ENCODE measurements at regions not wholly inside any gene's neighbourhood (a gene's known extent, or its start where the extent isn't known, plus 50 kb on each side); places are given as distances from the start of the nearest gene placed in this dataset.
"Not testable (repeated sequence)": the region's sequence is repeated elsewhere in the genome, so short reads cannot be mapped to it uniquely, and the experiment has no call there.

GRCh38 chr2:42974721-42975717, 182.6 kb upstream of the HAAO start:
- DNase-seq (ENCODE audit: low read depth) = peak; percentile 77
- H3K4me3 ChIP-seq (ENCODE audit: low read depth, low read length) = no peak overlapping the region
- TF ChIP-seq CTCF (IDR thresholded peaks at IDR 0.05; ENCODE audit: low read depth, low read length) = peak; percentile 86
- no peak for TF ChIP-seq MYC (IDR thresholded peaks at IDR 0.05; ENCODE audit: low read depth, low read length)

DNA sequence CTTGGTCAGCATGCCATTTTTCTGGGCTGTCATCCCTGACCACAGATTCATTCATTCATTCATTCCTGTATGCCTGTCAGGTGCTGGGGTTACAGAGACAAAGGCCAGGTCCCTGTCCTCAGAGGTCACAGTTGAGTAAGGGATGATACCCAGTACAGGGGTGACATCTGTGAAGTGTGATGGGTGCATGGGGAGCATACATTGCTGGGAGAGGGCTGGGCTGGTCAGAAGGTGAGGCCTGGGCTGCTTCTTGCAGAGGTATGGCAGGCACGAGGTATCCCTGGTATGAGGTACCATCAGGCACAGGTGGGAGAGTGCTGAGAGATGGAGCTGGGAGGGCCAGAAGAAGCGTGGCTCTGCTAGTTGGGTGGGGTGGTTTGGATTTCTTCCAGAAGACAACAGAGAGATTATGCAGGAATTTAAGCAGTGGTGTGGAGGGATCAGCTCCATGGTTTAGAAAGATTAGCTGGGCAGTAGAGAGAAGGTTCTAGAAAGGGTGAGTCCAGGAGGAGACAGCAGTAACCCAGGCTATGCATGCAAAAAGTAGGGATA, 181.9 kb upstream of the HAAO start:
- H3K4me3 ChIP-seq (ENCODE audit: low read depth, low read length) = no peak overlapping the region
- TF ChIP-seq, protein P1, sequence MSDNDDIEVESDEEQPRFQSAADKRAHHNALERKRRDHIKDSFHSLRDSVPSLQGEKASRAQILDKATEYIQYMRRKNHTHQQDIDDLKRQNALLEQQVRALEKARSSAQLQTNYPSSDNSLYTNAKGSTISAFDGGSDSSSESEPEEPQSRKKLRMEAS (IDR thresholded peaks at IDR 0.05; ENCODE audit: low read depth, low read length) = no peak
- TF ChIP-seq CTCF (IDR thresholded peaks at IDR 0.05; ENCODE audit: low read depth, low read length) (no peak), MYC (IDR thresholded peaks at IDR 0.05; ENCODE audit: low read depth, low read length) (no peak), POLR2A (IDR thresholded peaks at IDR 0.05; ENCODE audit: extremely low read depth, insufficient read length) (no peak)
- no peak for DNase-seq (ENCODE audit: low read depth)

GRCh38 chr2:42973726-42974125, 181.3 kb upstream of the HAAO start:
- TF ChIP-seq CTCF (IDR thresholded peaks at IDR 0.05; ENCODE audit: low read depth, low read length) = no peak
- TF ChIP-seq MYC (IDR thresholded peaks at IDR 0.05; ENCODE audit: low read depth, low read length) = no peak
- TF ChIP-seq POLR2A (IDR thresholded peaks at IDR 0.05; ENCODE audit: extremely low read depth, insufficient read length) = no peak
- TF ChIP-seq, protein P1 (IDR thresholded peaks at IDR 0.05; ENCODE audit: low read depth, low read length) = no peak
- no peak overlapping the region for H3K4me3 ChIP-seq (ENCODE audit: low read depth, low read length)
- DNase-seq (ENCODE audit: low read depth) = no peak

- DNase-seq (ENCODE audit: low read depth); H3K4me3 ChIP-seq (ENCODE audit: low read depth, low read length): not testable (repeated sequence)
Observed at GRCh38 chr2:42972933-42973516, 180.6 kb upstream of the HAAO start.

DNA sequence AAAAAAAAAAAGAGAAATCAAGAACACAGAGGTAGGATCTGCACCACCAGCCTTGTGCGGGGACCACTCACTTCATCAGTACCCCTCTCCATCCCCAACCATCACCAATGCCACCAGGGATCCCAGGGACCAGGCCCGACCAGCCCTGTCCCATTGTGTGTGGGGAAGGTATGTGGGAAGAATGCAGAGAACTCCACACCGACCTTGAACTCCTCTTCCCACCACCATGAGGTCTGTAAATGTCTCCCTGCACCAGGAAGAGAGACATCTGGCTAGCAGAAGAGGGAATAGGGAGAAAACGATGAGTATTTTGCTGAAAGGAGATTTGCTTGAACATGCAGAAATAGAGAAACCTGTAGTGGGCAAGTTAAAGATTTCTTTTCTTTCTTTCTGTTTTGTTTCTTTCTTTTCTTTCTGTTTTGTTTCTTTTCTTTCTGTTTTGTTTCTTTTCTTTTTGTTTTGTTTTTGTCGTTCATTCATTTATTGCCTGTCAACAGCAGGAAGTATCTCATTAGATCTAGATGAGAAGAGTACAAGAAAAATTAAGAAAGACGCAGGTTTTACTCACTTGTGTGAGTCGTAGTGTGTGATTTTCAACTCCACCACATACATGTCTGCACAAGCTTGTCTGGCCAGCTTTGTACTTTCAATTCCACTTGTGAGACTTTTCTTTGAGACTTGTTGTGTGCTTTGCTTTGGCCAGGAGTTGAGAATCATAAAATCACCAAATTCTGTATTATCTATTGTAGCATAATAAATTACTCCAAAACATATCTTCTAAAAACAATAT, 179.8 kb upstream of the HAAO start:
- DNase-seq (ENCODE audit: low read depth) = no peak
- no peak overlapping the region for H3K4me3 ChIP-seq (ENCODE audit: low read depth, low read length)
- TF ChIP-seq, protein P1 (IDR thresholded peaks at IDR 0.05; ENCODE audit: low read depth, low read length) = no peak
- TF ChIP-seq MYC (IDR thresholded peaks at IDR 0.05; ENCODE audit: low read depth, low read length) (no peak), POLR2A (IDR thresholded peaks at IDR 0.05; ENCODE audit: extremely low read depth, insufficient read length) (no peak), CTCF (IDR thresholded peaks at IDR 0.05; ENCODE audit: low read depth, low read length) (no peak)

- no peak overlapping the region for H3K4me3 ChIP-seq (ENCODE audit: low read depth, low read length)
- TF ChIP-seq CTCF (IDR thresholded peaks at IDR 0.05; ENCODE audit: low read depth, low read length) (no peak), POLR2A (IDR thresholded peaks at IDR 0.05; ENCODE audit: extremely low read depth, insufficient read length) (no peak), MYC (IDR thresholded peaks at IDR 0.05; ENCODE audit: low read depth, low read length) (no peak)
- TF ChIP-seq, protein P1 (IDR thresholded peaks at IDR 0.05; ENCODE audit: low read depth, low read length) = no peak
- DNase-seq (ENCODE audit: low read depth) = no peak
Observed at GRCh38 chr2:42971381-42971780, 179.0 kb upstream of the HAAO start.
